Ishikawa (cell line): ENCODE measurements at regions not wholly inside any gene's neighbourhood (a gene's known extent, or its start where the extent isn't known, plus 50 kb on each side); places are given as distances from the start of the nearest gene placed in this dataset.

ENCODE experiments used
- CEBPB ChIP-seq: IDR thresholded peaks from 2 replicates; pipeline ENCODE4 v1.6.1; 2012
- CREB1 ChIP-seq: IDR thresholded peaks from 2 replicates; pipeline ENCODE4 v1.6.1; 2012; ENCODE audit warnings: low read depth
- EP300 ChIP-seq: IDR thresholded peaks from 2 replicates; pipeline ENCODE4 v1.6.1; 2012; ENCODE audit warnings: borderline replicate concordance
- FOXM1 ChIP-seq: IDR thresholded peaks from 2 replicates; pipeline ENCODE4 v1.6.1; 2012; ENCODE audit warnings: low read depth, borderline replicate concordance
- RAD21 ChIP-seq: IDR thresholded peaks from 2 replicates; pipeline ENCODE4 v1.6.1; 2012; ENCODE audit warnings: low read depth
- REST ChIP-seq: IDR thresholded peaks from 2 replicates; pipeline ENCODE4 v1.6.1; 2012; ENCODE audit warnings: low read depth, mild to moderate bottlenecking
- TAF1 ChIP-seq: IDR thresholded peaks from 2 replicates; pipeline ENCODE4 v1.6.1; 2012; ENCODE audit warnings: low read depth, mild to moderate bottlenecking
- TCF12 ChIP-seq: IDR thresholded peaks from 2 replicates; pipeline ENCODE4 v1.6.1; 2012; ENCODE audit warnings: low read depth

- TF ChIP-seq RAD21 = no peak
- no peak for TF ChIP-seq CEBPB
- TF ChIP-seq TAF1 = no peak
- no peak for TF ChIP-seq CREB1
- no peak for TF ChIP-seq EP300
- no peak for TF ChIP-seq FOXM1
- TF ChIP-seq REST = no peak
- TF ChIP-seq TCF12 = no peak
These were observed 99.6 kb upstream of the HMGCLL1 start for GRCh38 chr6:55678330-55679224.
